Testis (tissue), 2 donors: ENCODE measurements at regions not wholly inside any gene's neighbourhood (a gene's known extent, or its start where the extent isn't known, plus 50 kb on each side); places are given as distances from the start of the nearest gene placed in this dataset.

Source experiments
- DNase-seq: peaks from one replicate; pipeline ENCODE4 v3.0.0-alpha.2; 2019
- H3K27ac ChIP-seq, 2 donors: fragments of 200-600 bp; sonication (generic); one replicate each; pipeline ENCODE4 v1.5.1; 2019
- H3K27me3 ChIP-seq: fragments of 200-600 bp; sonication (generic); one replicate; pipeline ENCODE4 v1.5.1; 2019
- H3K36me3 ChIP-seq: fragments of 200-600 bp; sonication (generic); one replicate; pipeline ENCODE4 v1.5.1; 2017; ENCODE audit warnings: low read depth; ENCODE audit errors: missing control alignments
- H3K4me1 ChIP-seq: fragments of 200-600 bp; sonication (generic); one replicate; pipeline ENCODE4 v1.5.1; 2019
- H3K4me3 ChIP-seq, 2 donors: fragments of 200-600 bp; sonication (generic); one replicate each; pipeline ENCODE4 v1.5.1; 2017 to 2019
- H3K9me3 ChIP-seq: fragments of 200-600 bp; sonication (generic); one replicate; pipeline ENCODE4 v1.5.1; 2017
- CTCF ChIP-seq, 3 experiments: fragments of 450-650 bp in 2 of 3; fragments of 200-600 bp in 1 of 3; sonication (generic) in 1 of 3; IDR thresholded peaks; one replicate each; pipeline ENCODE4 v1.5.1; 2016 to 2019; ENCODE audit warnings: antibody characterized with exemption in 3 of 3, mild to moderate bottlenecking in 2 of 3, moderate library complexity in 1 of 3
- POLR2A ChIP-seq: fragments of 450-650 bp; IDR thresholded peaks from one replicate; pipeline ENCODE4 v1.6.1; 2017; ENCODE audit warnings: antibody characterized with exemption, mild to moderate bottlenecking, moderate library complexity
- WGBS, 2 donors: methylation state at CpG; one replicate each; pipeline ENCODE4 v1.1.5; 2018; 5-methylcytosine and 5-hydroxymethylcytosine counted together
- intact Hi-C: fragments of 100-400 bp; cut with DNase I; formaldehyde crosslinking; loops from one replicate; pipeline ENCODE4 v1.15.1; 2023; ENCODE audit warnings: low total_unique reads

GRCh38 chr12:90268574-90268973, 559.9 kb upstream of the ATP2B1 start:
- Histone ChIP-seq H3K4me3 (no peak overlapping the region), H3K27me3 (no peaks in the 10 kb centered on the region), H3K4me1 (no peaks in the 10 kb centered on the region), H3K9me3 (no peaks in the 10 kb centered on the region), H3K27ac (no peak overlapping the region), H3K36me3 (no peaks in the 10 kb centered on the region)
- WGBS, 2 donors, result 68 to 78% methylated on average over 3 of the region's 3 CpGs
- TF ChIP-seq CTCF (IDR thresholded peaks at IDR 0.05) (no peak), POLR2A (no peak)
- no peak for DNase-seq
- intact Hi-C loops, result no loop called here

GRCh38 chr12:90262251-90262650, 553.6 kb upstream of the ATP2B1 start:
- Histone ChIP-seq H3K4me1 (no peaks in the 10 kb centered on the region), H3K27me3 (no peaks in the 10 kb centered on the region), H3K4me3 (no peak overlapping the region), H3K9me3 (no peaks in the 10 kb centered on the region), H3K27ac (no peak overlapping the region), H3K36me3 (no peaks in the 10 kb centered on the region)
- TF ChIP-seq POLR2A, result no peak
- TF ChIP-seq CTCF (IDR thresholded peaks at IDR 0.05), result no peak
- intact Hi-C loops, result no loop called here
- no peak for DNase-seq

GRCh38 chr12:90261283-90261682, 552.6 kb upstream of the ATP2B1 start:
- no peaks in the 10 kb centered on the region for H3K36me3 ChIP-seq
- no peaks in the 10 kb centered on the region for H3K4me1 ChIP-seq
- no peak overlapping the region for H3K27ac ChIP-seq
- intact Hi-C loops, result no loop called here
- no peak for DNase-seq
- no peaks in the 10 kb centered on the region for H3K27me3 ChIP-seq
- H3K4me3 ChIP-seq, result no peak overlapping the region
- H3K9me3 ChIP-seq, result no peaks in the 10 kb centered on the region
- no peak for TF ChIP-seq POLR2A

GRCh38 chr12:90260136-90260535, 551.5 kb upstream of the ATP2B1 start:
- H3K27ac ChIP-seq, result no peak overlapping the region
- WGBS, 2 donors, result 20 to 44% methylated on average over 1 of the region's 1 CpG
- H3K27me3 ChIP-seq, result no peaks in the 10 kb centered on the region
- intact Hi-C loops, result no loop called here
- DNase-seq, result no peak
- no peaks in the 10 kb centered on the region for H3K36me3 ChIP-seq
- H3K4me1 ChIP-seq, result no peaks in the 10 kb centered on the region
- TF ChIP-seq CTCF (IDR thresholded peaks at IDR 0.05), result no peak
- TF ChIP-seq POLR2A, result no peak
- no peaks in the 10 kb centered on the region for H3K9me3 ChIP-seq
- no peak overlapping the region for H3K4me3 ChIP-seq

- no peak overlapping the region for H3K4me3 ChIP-seq
- H3K9me3 ChIP-seq, result no peaks in the 10 kb centered on the region
- no peak for TF ChIP-seq POLR2A
- TF ChIP-seq CTCF (IDR thresholded peaks at IDR 0.05), result no peak
- H3K27ac ChIP-seq, result no peak overlapping the region
- 91 to 96% methylated on average over 4 of the region's 4 CpGs for WGBS, 2 donors
- DNase-seq, result no peak
- intact Hi-C loops, result loop anchor here (5.0 kb wide), 1 partner anchor 94 kb away; no protein-coding TSS in a partner anchor
- H3K27me3 ChIP-seq, result no peaks in the 10 kb centered on the region
- no peaks in the 10 kb centered on the region for H3K4me1 ChIP-seq
- H3K36me3 ChIP-seq, result no peaks in the 10 kb centered on the region
Observed at GRCh38 chr12:90257927-90258624, 549.4 kb upstream of the ATP2B1 start.
